HL-60 (cell line): ENCODE measurements at regions not wholly inside any gene's neighbourhood (a gene's known extent, or its start where the extent isn't known, plus 50 kb on each side); places are given as distances from the start of the nearest gene placed in this dataset.

Experiments
- DNase-seq, 2 experiments: peaks; one replicate each; pipeline ENCODE4 v3.0.0-alpha.2; 2010 to 2020; ENCODE audit warnings: low read depth in 1 of 2, low spot score in 1 of 2
- H3K27ac ChIP-seq: fragments of 250-450 bp; sonication (Bioruptor Pico); replicated peaks from 2 replicates; pipeline ENCODE4 v1.5.1; 2020; ENCODE audit warnings: mild to moderate bottlenecking, moderate library complexity
- H3K27me3 ChIP-seq: fragments of 250-450 bp; sonication (Bioruptor Pico); 2 replicates; pipeline ENCODE4 v1.5.1; 2021; ENCODE audit warnings: mild to moderate bottlenecking, moderate library complexity; ENCODE audit not compliant: insufficient read depth, poor library complexity, severe bottlenecking
- H3K4me3 ChIP-seq: replicated peaks from 2 replicates; pipeline ENCODE4 v1.5.1; 2011; ENCODE audit warnings: mild to moderate bottlenecking, control low read depth, low read length; ENCODE audit not compliant: insufficient read depth
- CTCF ChIP-seq: IDR thresholded peaks from one replicate; pipeline ENCODE4 v1.5.1; 2011; ENCODE audit warnings: low read length, control low read depth, inconsistent platforms; ENCODE audit not compliant: insufficient read depth
- GABPA ChIP-seq: IDR thresholded peaks from 2 replicates; pipeline ENCODE4 v1.6.1; 2012; ENCODE audit warnings: low read depth
- POLR2AphosphoS5 ChIP-seq: IDR thresholded peaks from 2 replicates; pipeline ENCODE4 v1.6.1; 2012; ENCODE audit warnings: low read depth
- SPI1 ChIP-seq: IDR thresholded peaks from 2 replicates; pipeline ENCODE4 v1.6.1; 2012; ENCODE audit warnings: low read depth, mild to moderate bottlenecking, borderline replicate concordance
- TF ChIP-seq, protein P1 (sequence below): IDR thresholded peaks from 2 replicates; pipeline ENCODE4 v1.6.1; 2012; ENCODE audit warnings: low read depth; ENCODE audit not compliant: insufficient replicate concordance

- H3K27me3 ChIP-seq, result no peaks in the 10 kb centered on the region
- DNase-seq, result no peak
- H3K27ac ChIP-seq, result no peak overlapping the region
- H3K4me3 ChIP-seq, result no peak overlapping the region
- TF ChIP-seq, protein P1, sequence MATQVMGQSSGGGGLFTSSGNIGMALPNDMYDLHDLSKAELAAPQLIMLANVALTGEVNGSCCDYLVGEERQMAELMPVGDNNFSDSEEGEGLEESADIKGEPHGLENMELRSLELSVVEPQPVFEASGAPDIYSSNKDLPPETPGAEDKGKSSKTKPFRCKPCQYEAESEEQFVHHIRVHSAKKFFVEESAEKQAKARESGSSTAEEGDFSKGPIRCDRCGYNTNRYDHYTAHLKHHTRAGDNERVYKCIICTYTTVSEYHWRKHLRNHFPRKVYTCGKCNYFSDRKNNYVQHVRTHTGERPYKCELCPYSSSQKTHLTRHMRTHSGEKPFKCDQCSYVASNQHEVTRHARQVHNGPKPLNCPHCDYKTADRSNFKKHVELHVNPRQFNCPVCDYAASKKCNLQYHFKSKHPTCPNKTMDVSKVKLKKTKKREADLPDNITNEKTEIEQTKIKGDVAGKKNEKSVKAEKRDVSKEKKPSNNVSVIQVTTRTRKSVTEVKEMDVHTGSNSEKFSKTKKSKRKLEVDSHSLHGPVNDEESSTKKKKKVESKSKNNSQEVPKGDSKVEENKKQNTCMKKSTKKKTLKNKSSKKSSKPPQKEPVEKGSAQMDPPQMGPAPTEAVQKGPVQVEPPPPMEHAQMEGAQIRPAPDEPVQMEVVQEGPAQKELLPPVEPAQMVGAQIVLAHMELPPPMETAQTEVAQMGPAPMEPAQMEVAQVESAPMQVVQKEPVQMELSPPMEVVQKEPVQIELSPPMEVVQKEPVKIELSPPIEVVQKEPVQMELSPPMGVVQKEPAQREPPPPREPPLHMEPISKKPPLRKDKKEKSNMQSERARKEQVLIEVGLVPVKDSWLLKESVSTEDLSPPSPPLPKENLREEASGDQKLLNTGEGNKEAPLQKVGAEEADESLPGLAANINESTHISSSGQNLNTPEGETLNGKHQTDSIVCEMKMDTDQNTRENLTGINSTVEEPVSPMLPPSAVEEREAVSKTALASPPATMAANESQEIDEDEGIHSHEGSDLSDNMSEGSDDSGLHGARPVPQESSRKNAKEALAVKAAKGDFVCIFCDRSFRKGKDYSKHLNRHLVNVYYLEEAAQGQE, result no peak
- TF ChIP-seq GABPA, result no peak
- TF ChIP-seq CTCF, result no peak
- no peak for TF ChIP-seq SPI1
- no peak for TF ChIP-seq POLR2AphosphoS5
These were observed 1480.7 kb upstream of the WWC1 start for GRCh38 chr5:166810721-166811120.

GRCh38 chr5:166823360-166823759 is 1468.1 kb upstream of the WWC1 start:
- no peak overlapping the region for H3K27ac ChIP-seq
- H3K4me3 ChIP-seq, result no peak overlapping the region
- TF ChIP-seq SPI1 (no peak), POLR2AphosphoS5 (no peak), GABPA (no peak)
- TF ChIP-seq, protein P1, result no peak
- H3K27me3 ChIP-seq, result no peaks in the 10 kb centered on the region
- no peak for DNase-seq

GRCh38 chr5:166834246-166834645 is 1457.2 kb upstream of the WWC1 start:
- Histone ChIP-seq H3K27ac (no peak overlapping the region), H3K27me3 (no peaks in the 10 kb centered on the region), H3K4me3 (no peak overlapping the region)
- TF ChIP-seq GABPA, result no peak
- DNase-seq, result no peak

DNA sequence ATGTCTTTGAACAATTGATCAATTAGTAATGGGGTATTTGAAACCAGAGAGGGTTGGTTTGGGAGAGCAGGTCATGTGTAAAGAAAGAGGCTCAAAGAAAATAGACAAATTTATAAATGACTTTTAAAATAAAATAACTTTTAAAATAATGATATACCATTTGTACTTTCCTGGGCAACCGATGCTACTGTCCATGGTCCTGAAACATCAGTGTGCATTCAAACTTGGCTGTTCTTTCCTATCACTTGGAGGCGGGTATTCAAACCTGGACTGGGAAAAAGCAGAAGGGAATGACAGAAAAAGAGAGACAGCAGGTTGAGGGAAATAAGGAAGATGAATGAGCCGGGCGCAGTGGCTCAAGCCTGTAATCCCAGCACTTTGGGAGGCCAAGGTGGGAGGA is 1446.4 kb upstream of the WWC1 start:
- Histone ChIP-seq H3K4me3 (no peak overlapping the region), H3K27me3 (no peaks in the 10 kb centered on the region), H3K27ac (no peak overlapping the region)
- TF ChIP-seq POLR2AphosphoS5 (no peak), CTCF (no peak), SPI1 (no peak)
- TF ChIP-seq, protein P1, result peak; percentile 93
- DNase-seq, result no peak
